ENCODE measurements at regions not wholly inside any gene's neighbourhood (a gene's known extent, or its start where the extent isn't known, plus 50 kb on each side); places are given as distances from the start of the nearest gene placed in this dataset.
A peak's percentile ranks its signal among the peaks of the same experiment; 100 is the strongest.

- Histone ChIP-seq H3K36me3 (no peaks in the 10 kb centered on the region), H3K9me3 (no peaks in the 10 kb centered on the region), H3K4me1 (peaks cover 0 to 17% (median 2%) of the 10 kb centered on the region in 4 donors), H3K4me3 (no peak overlapping the region), H3K27me3 (no peaks in the 10 kb centered on the region), H3K27ac (replicated peaks in 1 of 4) (no peak overlapping the region)
- WGBS = 67% methylated on average over 2 of the region's 2 CpGs
- DNase-seq (ENCODE audit: extremely low spot score) = no peak
- TF ChIP-seq POLR2AphosphoS5 (IDR thresholded peaks at IDR 0.05) = no peak
- TF ChIP-seq EP300 (IDR thresholded peaks at IDR 0.05) = no peak
- TF ChIP-seq, protein P1, sequence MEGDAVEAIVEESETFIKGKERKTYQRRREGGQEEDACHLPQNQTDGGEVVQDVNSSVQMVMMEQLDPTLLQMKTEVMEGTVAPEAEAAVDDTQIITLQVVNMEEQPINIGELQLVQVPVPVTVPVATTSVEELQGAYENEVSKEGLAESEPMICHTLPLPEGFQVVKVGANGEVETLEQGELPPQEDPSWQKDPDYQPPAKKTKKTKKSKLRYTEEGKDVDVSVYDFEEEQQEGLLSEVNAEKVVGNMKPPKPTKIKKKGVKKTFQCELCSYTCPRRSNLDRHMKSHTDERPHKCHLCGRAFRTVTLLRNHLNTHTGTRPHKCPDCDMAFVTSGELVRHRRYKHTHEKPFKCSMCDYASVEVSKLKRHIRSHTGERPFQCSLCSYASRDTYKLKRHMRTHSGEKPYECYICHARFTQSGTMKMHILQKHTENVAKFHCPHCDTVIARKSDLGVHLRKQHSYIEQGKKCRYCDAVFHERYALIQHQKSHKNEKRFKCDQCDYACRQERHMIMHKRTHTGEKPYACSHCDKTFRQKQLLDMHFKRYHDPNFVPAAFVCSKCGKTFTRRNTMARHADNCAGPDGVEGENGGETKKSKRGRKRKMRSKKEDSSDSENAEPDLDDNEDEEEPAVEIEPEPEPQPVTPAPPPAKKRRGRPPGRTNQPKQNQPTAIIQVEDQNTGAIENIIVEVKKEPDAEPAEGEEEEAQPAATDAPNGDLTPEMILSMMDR (IDR thresholded peaks at IDR 0.05) = no peak
- no peak for TF ChIP-seq POLR2A (IDR thresholded peaks at IDR 0.05; ENCODE audit: low read depth)
- intact Hi-C loops (cut with DNase I) = no loop called here
These were observed 170.8 kb upstream of the RASSF8 start for GRCh38 chr12:25787701-25788100.

GRCh38 chr12:25788707-25789442, 169.6 kb upstream of the RASSF8 start:
- intact Hi-C loops (cut with DNase I) = no loop called here
- TF ChIP-seq POLR2AphosphoS5 (IDR thresholded peaks at IDR 0.05) (no peak), POLR2A (IDR thresholded peaks at IDR 0.05; ENCODE audit: low read depth) (no peak), EP300 (IDR thresholded peaks at IDR 0.05) (no peak)
- TF ChIP-seq, protein P1 (IDR thresholded peaks at IDR 0.05) = no peak
- 75% methylated on average over 1 of the region's 1 CpG for WGBS

DNA sequence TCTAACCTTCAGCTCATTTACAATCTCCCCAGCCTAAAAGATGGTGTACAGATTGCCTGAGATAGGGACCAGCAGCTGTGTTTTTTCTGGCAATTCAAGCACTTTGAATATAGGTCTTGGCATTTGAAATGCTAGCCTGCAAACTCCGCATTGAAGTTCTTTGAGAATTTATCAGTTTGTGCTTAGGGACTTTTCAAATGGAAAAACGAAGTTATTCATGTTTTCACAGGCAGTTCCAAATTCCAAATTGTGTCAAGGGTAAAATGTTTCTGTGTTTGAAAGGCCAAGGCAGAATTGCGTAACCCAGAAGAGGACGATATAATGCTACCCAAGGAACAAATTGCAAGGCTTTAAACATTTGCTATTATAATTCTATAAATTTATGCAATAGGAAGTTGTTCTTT, 168.9 kb upstream of the RASSF8 start:
- no peak for DNase-seq (ENCODE audit: extremely low spot score)
- no peak for TF ChIP-seq EP300 (IDR thresholded peaks at IDR 0.05)
- no peak for TF ChIP-seq POLR2A (IDR thresholded peaks at IDR 0.05; ENCODE audit: low read depth)
- TF ChIP-seq, protein P1 (IDR thresholded peaks at IDR 0.05) = no peak
- TF ChIP-seq POLR2AphosphoS5 (IDR thresholded peaks at IDR 0.05) = no peak
- H3K36me3 ChIP-seq = no peaks in the 10 kb centered on the region
- H3K27me3 ChIP-seq = no peaks in the 10 kb centered on the region
- H3K27ac ChIP-seq (replicated peaks in 1 of 4) = peak overlapping the region in 2 of 4 donors; percentile 17 to 23
- H3K9me3 ChIP-seq = no peaks in the 10 kb centered on the region
- WGBS = 66% methylated on average over 4 of the region's 4 CpGs
- intact Hi-C loops (cut with DNase I) = no loop called here
- no peak overlapping the region for H3K4me3 ChIP-seq
- H3K4me1 ChIP-seq = peaks cover 0 to 17% (median 2%) of the 10 kb centered on the region in 4 donors

More at GRCh38 chr12:25788707-25789442, 169.6 kb upstream of the RASSF8 start:
- Histone ChIP-seq H3K36me3 (no peaks in the 10 kb centered on the region), H3K27ac (replicated peaks in 1 of 4) (peak overlapping the region in 3 of 4 donors; percentile 15 to 23 (median 17)), H3K9me3 (no peaks in the 10 kb centered on the region), H3K4me3 (no peak overlapping the region), H3K4me1 (peaks cover 0 to 17% (median 2%) of the 10 kb centered on the region in 4 donors), H3K27me3 (no peaks in the 10 kb centered on the region)
- no peak for DNase-seq (ENCODE audit: extremely low spot score)

GRCh38 chr12:25792031-25792430, 166.5 kb upstream of the RASSF8 start:
- Histone ChIP-seq H3K9me3 (no peaks in the 10 kb centered on the region), H3K27me3 (no peaks in the 10 kb centered on the region), H3K4me3 (no peak overlapping the region), H3K36me3 (no peaks in the 10 kb centered on the region), H3K27ac (replicated peaks in 1 of 4) (no peak overlapping the region), H3K4me1 (peaks cover 0 to 17% (median 2%) of the 10 kb centered on the region in 4 donors)
- no peak for DNase-seq (ENCODE audit: extremely low spot score)
- 85% methylated on average over 1 of the region's 1 CpG for WGBS
- intact Hi-C loops (cut with DNase I) = no loop called here
- TF ChIP-seq EP300 (IDR thresholded peaks at IDR 0.05) (no peak), POLR2A (IDR thresholded peaks at IDR 0.05; ENCODE audit: low read depth) (no peak), POLR2AphosphoS5 (IDR thresholded peaks at IDR 0.05) (no peak)
- TF ChIP-seq, protein P1 (IDR thresholded peaks at IDR 0.05) = no peak

All from esophagus muscularis mucosa (tissue), 4 donors.